A549 (cell line): ENCODE measurements at regions not wholly inside any gene's neighbourhood (a gene's known extent, or its start where the extent isn't known, plus 50 kb on each side); places are given as distances from the start of the nearest gene placed in this dataset.

Experiments
- ATAC-seq, 2 experiments: fragments of 200-7000 bp in 1 of 2; fragments of >200 bp in 1 of 2; cut with Nextera tagmentation in 1 of 2; cut with Tn5 transposase in 1 of 2; 3 replicates each; pipeline versions ENCODE4 v1.8.0 to v1.9.1; 2018 to 2020; ENCODE audit warnings: mild to moderate bottlenecking in 1 of 2, moderate library complexity in 1 of 2
- CTCF ChIA-PET: fragments of 300-600 bp; sonication (Branson Sonifier 250); formaldehyde crosslinking; extraction: SDS; loops from one replicate; lab custom pipeline; 2021; ENCODE audit warnings: antibody characterized with exemption, inconsistent platforms; lab: Yijun Ruan, JAX
- POLR2A ChIA-PET: fragments of 350-600 bp; formaldehyde crosslinking; extraction: SDS; loops from one replicate; lab custom pipeline; 2021; ENCODE audit warnings: antibody characterized with exemption, inconsistent platforms; lab: Yijun Ruan, JAX
- DNase-seq, 2 experiments: peaks; one replicate each; pipeline versions ENCODE4 v3.0.0 to v3.0.0-alpha.2; 2011 to 2016; ENCODE audit warnings: low read depth in 1 of 2, low spot score in 1 of 2
- FAIRE-seq: peaks from 2 replicates; lab custom pipeline; 2011; peaks lifted over from hg19 to GRCh38; lab: Jason Lieb, UNC
- H3K27ac ChIP-seq, 2 experiments: fragments of >200 bp; sonication (Bioruptor Twin); formaldehyde crosslinking; 3 replicates each; pipeline ENCODE4 v1.5.1; 2016 to 2017
- H3K4me1 ChIP-seq: fragments of >200 bp; sonication (Bioruptor Twin); formaldehyde crosslinking; 3 replicates; pipeline ENCODE4 v1.6.1; 2016
- H3K4me2 ChIP-seq: fragments of >200 bp; sonication (Bioruptor Twin); formaldehyde crosslinking; 3 replicates; pipeline ENCODE4 v1.6.1; 2016
- H3K4me3 ChIP-seq: fragments of >200 bp; sonication (Bioruptor Twin); formaldehyde crosslinking; 3 replicates; pipeline ENCODE4 v1.5.1; 2016
- H3K9me3 ChIP-seq: fragments of >200 bp; sonication (Bioruptor Twin); formaldehyde crosslinking; 3 replicates; pipeline ENCODE4 v1.6.1; 2016
- CBX8 ChIP-seq: fragments of 200-600 bp; sonication (generic); IDR thresholded peaks from 2 replicates; pipeline ENCODE4 v1.6.1; 2016
- CEBPB ChIP-seq, 2 experiments: fragments of >200 bp in 1 of 2; sonication (Bioruptor Twin) in 1 of 2; formaldehyde crosslinking in 1 of 2; IDR thresholded peaks; 2 replicates each; pipeline ENCODE4 v1.6.1; 2012 to 2016
- CHD2 ChIP-seq: fragments of 150-350 bp; IDR thresholded peaks from 2 replicates; pipeline ENCODE4 v1.6.1; 2014; ENCODE audit warnings: low read length; ENCODE audit not compliant: partially characterized antibody
- EHF ChIP-seq: fragments of 250-450 bp; sonication (Bioruptor Pico); IDR thresholded peaks from 2 replicates; pipeline ENCODE4 v1.5.0; 2020; ENCODE audit warnings: mild to moderate bottlenecking
- FOSB ChIP-seq: fragments of 250-450 bp; sonication (Bioruptor Pico); IDR thresholded peaks from 2 replicates; pipeline ENCODE4 v1.5.0; 2020; ENCODE audit warnings: mild to moderate bottlenecking, moderate library complexity
- FOSL2 ChIP-seq, 2 experiments: fragments of 450-650 bp in 1 of 2; fragments of >200 bp in 1 of 2; sonication (Bioruptor Twin) in 1 of 2; formaldehyde crosslinking; IDR thresholded peaks; 2 replicates each; pipeline versions ENCODE4 v1.5.0 to v1.6.1; 2016 to 2020; ENCODE audit warnings: mild to moderate bottlenecking in 1 of 2, moderate library complexity in 1 of 2
- FOXS1 ChIP-seq: fragments of 250-450 bp; sonication (Bioruptor Pico); IDR thresholded peaks from 2 replicates; pipeline ENCODE4 v1.5.0; 2020; ENCODE audit warnings: mild to moderate bottlenecking, moderate library complexity
- HES2 ChIP-seq: fragments of >200 bp; sonication (Bioruptor Twin); formaldehyde crosslinking; IDR thresholded peaks from 2 replicates; pipeline ENCODE4 v1.6.1; 2016
- JUNB ChIP-seq: fragments of >200 bp; sonication (Bioruptor Twin); formaldehyde crosslinking; IDR thresholded peaks from 2 replicates; pipeline ENCODE4 v1.6.1; 2016
- KDM5A ChIP-seq: fragments of 200-600 bp; sonication (generic); IDR thresholded peaks from 2 replicates; pipeline ENCODE4 v1.6.1; 2016; ENCODE audit warnings: antibody characterized with exemption, mild to moderate bottlenecking
- MAZ ChIP-seq: fragments of 150-350 bp; IDR thresholded peaks from 2 replicates; pipeline ENCODE4 v1.6.1; 2014; ENCODE audit warnings: antibody characterized with exemption, low read depth, low read length, borderline replicate concordance
- NFE2L2 ChIP-seq: fragments of 150-350 bp; conservative IDR thresholded peaks from 2 replicates; pipeline ENCODE4 v1.6.1; 2014; ENCODE audit warnings: low read length
- NPAS2 ChIP-seq: fragments of 250-450 bp; sonication (Bioruptor Pico); IDR thresholded peaks from 2 replicates; pipeline ENCODE4 v1.8.0; 2022; ENCODE audit warnings: mild to moderate bottlenecking, moderate library complexity, borderline replicate concordance
- PHF8 ChIP-seq: fragments of 200-600 bp; sonication (generic); IDR thresholded peaks from 2 replicates; pipeline ENCODE4 v1.6.1; 2016; ENCODE audit warnings: low read depth, mild to moderate bottlenecking, antibody characterized with exemption, moderate library complexity, borderline replicate concordance
- RAD21 ChIP-seq, 2 experiments: fragments of >200 bp in 1 of 2; sonication (Bioruptor Twin) in 1 of 2; formaldehyde crosslinking in 1 of 2; IDR thresholded peaks in 1 of 2; conservative IDR thresholded peaks in 1 of 2; 2 replicates in 1 of 2; 3 replicates in 1 of 2; pipeline ENCODE4 v1.6.1; 2012 to 2018; ENCODE audit warnings: inconsistent platforms in 1 of 2
- ZSCAN20 ChIP-seq: fragments of 250-450 bp; sonication (Bioruptor Pico); IDR thresholded peaks from 2 replicates; pipeline ENCODE4 v1.8.0; 2022; ENCODE audit warnings: mild to moderate bottlenecking, moderate library complexity
- WGBS: methylation state at CpG from one replicate; pipeline ENCODE4 v1.1.6; 2017; ENCODE audit errors: missing lambda C conversion rate; 5-methylcytosine and 5-hydroxymethylcytosine counted together
- TF ChIP-seq, protein P1 (sequence below): fragments of >200 bp; sonication (Bioruptor Twin); formaldehyde crosslinking; IDR thresholded peaks from 3 replicates; pipeline ENCODE4 v1.6.1; 2016

DNA sequence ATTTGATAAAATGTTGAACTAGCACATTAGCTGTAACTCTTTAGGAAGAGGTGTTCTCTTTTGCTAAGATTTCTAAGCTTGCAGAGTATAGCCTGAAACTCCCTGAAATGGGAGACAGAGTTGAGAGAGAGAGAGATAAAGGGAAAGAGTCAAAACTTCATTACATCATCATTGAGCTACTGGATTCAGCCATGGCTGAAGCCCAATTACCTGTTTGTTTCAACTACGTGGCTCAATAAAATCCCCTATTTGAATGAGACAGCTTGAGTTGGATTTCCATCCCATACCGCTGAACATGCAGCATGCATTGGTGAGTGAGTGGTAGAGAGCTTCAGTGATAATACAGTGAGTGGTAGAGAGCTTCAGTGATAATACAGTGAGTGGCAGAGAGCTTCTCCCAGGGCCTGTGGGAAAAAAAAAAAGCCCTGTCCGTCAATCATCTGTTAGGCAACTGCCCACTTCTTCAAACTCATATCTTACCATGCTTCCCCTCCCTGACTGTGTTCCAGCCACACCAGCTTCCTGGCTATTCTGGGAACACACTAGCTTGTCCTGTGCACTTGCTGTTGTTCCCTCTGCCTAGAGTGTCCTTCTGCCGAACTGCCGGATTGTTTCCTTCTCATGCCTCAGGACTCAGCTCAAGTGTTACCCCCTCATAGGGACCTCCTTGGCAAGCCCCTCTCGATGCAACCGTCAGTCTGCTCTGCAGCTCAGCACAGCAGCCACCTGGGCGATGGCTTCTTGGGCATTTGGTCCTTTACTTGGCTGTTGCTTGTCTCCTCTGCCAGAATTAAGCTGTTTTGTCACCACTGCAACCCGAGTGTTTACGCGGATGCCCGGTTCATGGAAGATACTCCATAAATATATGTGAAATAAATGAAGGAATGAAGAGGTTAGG lies 91.3 kb upstream of the EYA2 start:
- H3K4me2 ChIP-seq: no peak overlapping the region
- TF ChIP-seq, protein P1, sequence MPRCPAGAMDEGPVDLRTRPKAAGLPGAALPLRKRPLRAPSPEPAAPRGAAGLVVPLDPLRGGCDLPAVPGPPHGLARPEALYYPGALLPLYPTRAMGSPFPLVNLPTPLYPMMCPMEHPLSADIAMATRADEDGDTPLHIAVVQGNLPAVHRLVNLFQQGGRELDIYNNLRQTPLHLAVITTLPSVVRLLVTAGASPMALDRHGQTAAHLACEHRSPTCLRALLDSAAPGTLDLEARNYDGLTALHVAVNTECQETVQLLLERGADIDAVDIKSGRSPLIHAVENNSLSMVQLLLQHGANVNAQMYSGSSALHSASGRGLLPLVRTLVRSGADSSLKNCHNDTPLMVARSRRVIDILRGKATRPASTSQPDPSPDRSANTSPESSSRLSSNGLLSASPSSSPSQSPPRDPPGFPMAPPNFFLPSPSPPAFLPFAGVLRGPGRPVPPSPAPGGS: no peak
- TF ChIP-seq NPAS2 (CRISPR knock-in tag) (no peak), MAZ (no peak), RAD21 (conservative IDR thresholded peaks at IDR 0.05 in 1 of 2, IDR thresholded peaks at IDR 0.05 in 1 of 2) (no peak)
- TF ChIP-seq, all 56 proteins: peak for 0
- Histone ChIP-seq H3K27ac (no peak overlapping the region), H3K4me3 (no peak overlapping the region), H3K4me1 (peaks cover 14% of the 10 kb centered on the region), H3K9me3 (no peaks in the 10 kb centered on the region)
- no peak for FAIRE-seq
- DNase-seq: no peak
- ATAC-seq: no peak
- 79% methylated on average over 12 of the region's 12 CpGs for WGBS
- POLR2A ChIA-PET: no interaction called here
- CTCF ChIA-PET: interaction anchor here (0.6 to 0.8 kb wide), 3 partner anchors 9 to 347 kb away, joined by 3 to 4 read pairs (median 3); no protein-coding TSS in a partner anchor

DNA sequence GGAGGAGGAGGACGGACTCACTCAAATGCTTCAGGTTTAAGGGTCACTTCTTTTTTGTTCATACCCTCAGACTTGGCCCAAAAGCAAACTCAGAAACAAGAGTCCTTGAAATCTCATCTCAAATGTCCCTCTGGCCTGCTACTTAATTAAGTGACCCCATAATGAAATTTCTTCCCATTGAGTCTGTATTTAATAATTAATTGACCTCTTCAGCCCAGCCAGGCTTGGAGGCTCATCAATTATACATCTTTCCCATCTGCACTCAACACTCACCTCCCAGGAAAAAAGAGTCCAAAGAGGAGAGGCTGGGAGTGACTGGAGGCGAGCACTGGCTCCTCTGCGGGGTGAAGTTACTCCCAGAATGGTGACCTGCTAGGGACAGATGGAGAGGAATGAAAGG lies 90.5 kb upstream of the EYA2 start:
- ChIA-PET POLR2A (no interaction called here), CTCF (interaction anchor here (0.9 kb wide), 1 partner anchor 10 kb away, joined by 3 read pairs; no protein-coding TSS in a partner anchor)
- Histone ChIP-seq H3K4me3 (no peak overlapping the region), H3K4me2 (no peak overlapping the region), H3K4me1 (peaks cover 21% of the 10 kb centered on the region), H3K9me3 (no peaks in the 10 kb centered on the region), H3K27ac (no peak overlapping the region)
- FAIRE-seq (no peak), DNase-seq (no peak), ATAC-seq (no peak)
- TF ChIP-seq FOSL2 (IDR thresholded peaks at IDR 0.05) (no peak), FOSL2 (CRISPR knock-in tag; IDR thresholded peaks at IDR 0.05) (no peak), NFE2L2 (no peak), JUNB (no peak), KDM5A (no peak)
- WGBS: 92% methylated on average over 3 of the region's 3 CpGs

GRCh38 chr20:46805836-46806235 lies 88.8 kb upstream of the EYA2 start:
- Histone ChIP-seq H3K4me3 (no peak overlapping the region), H3K4me2 (no peak overlapping the region), H3K4me1 (peaks cover 25% of the 10 kb centered on the region), H3K9me3 (no peaks in the 10 kb centered on the region), H3K27ac (no peak overlapping the region)
- ChIA-PET POLR2A (no interaction called here), CTCF (no interaction called here)
- 96% methylated on average over 9 of the region's 9 CpGs for WGBS
- TF ChIP-seq CEBPB (IDR thresholded peaks at IDR 0.05): no peak
- no peak for TF ChIP-seq EHF (CRISPR knock-in tag)
- TF ChIP-seq, protein P1: no peak
- no peak for ATAC-seq
- DNase-seq: no peak
- no peak for FAIRE-seq

- ATAC-seq: no peak
- DNase-seq: no peak
- no peak overlapping the region for H3K4me3 ChIP-seq
- H3K27ac ChIP-seq: 0 out of 6 replicates have a peak overlapping the region, but pooled peaks of 1 of the 2 experiments have one; percentile 17
- peaks cover 17% of the 10 kb centered on the region for H3K4me1 ChIP-seq
- no peaks in the 10 kb centered on the region for H3K9me3 ChIP-seq
- ChIA-PET CTCF (interaction anchor here (0.6 kb wide), 1 partner anchor 389 kb away, joined by 3 read pairs; no protein-coding TSS in a partner anchor), POLR2A (interaction anchor here (0.5 kb wide), 1 partner anchor 11 kb away, joined by 8 read pairs; no protein-coding TSS in a partner anchor)
- TF ChIP-seq CBX8 (no peak), ZSCAN20 (no peak), FOXS1 (CRISPR knock-in tag) (no peak), CHD2 (no peak), EHF (CRISPR knock-in tag) (no peak), HES2 (no peak), FOSB (CRISPR knock-in tag) (no peak), PHF8 (no peak)
- FAIRE-seq: no peak
- peak overlapping the region; percentile 34 for H3K4me2 ChIP-seq
- 82% methylated on average over 6 of the region's 6 CpGs for WGBS
Measured at GRCh38 chr20:46807998-46808397, 86.6 kb upstream of the EYA2 start.
